Stimulated activated CD4-positive, alpha-beta T cell treated with anti-CD3 and anti-CD28 coated beads, Interleukin-4, amount 100 ng/mL, for 1 hour (primary cell): ENCODE measurements at regions not wholly inside any gene's neighbourhood (a gene's known extent, or its start where the extent isn't known, plus 50 kb on each side); places are given as distances from the start of the nearest gene placed in this dataset.
"Not testable (repeated sequence)": the region's sequence is repeated elsewhere in the genome, so short reads cannot be mapped to it uniquely, and the experiment has no call there.

Experiments used
- DNase-seq: peaks from one replicate; pipeline ENCODE4 v3.0.0-alpha.2; 2020

GRCh38 chr7:70846208-70846607 is 285.7 kb upstream of the GALNT17 start:
- no peak for DNase-seq

GRCh38 chr7:70849580-70850235 is 282.2 kb upstream of the GALNT17 start:
- no peak for DNase-seq

- DNase-seq, result no peak
Measured at GRCh38 chr7:70855373-70855772, 276.6 kb upstream of the GALNT17 start.

GRCh38 chr7:70856901-70857630 is 274.9 kb upstream of the GALNT17 start:
- peak; percentile 50 for DNase-seq

- DNase-seq, result no peak
Measured at GRCh38 chr7:70857793-70858545, 274.0 kb upstream of the GALNT17 start.

- no peak for DNase-seq
Measured at GRCh38 chr7:70867513-70867912, 264.4 kb upstream of the GALNT17 start.

GRCh38 chr7:70870349-70870748 is 261.6 kb upstream of the GALNT17 start:
- no peak for DNase-seq

GRCh38 chr7:70872188-70872587 is 259.8 kb upstream of the GALNT17 start:
- DNase-seq, result no peak

- no peak for DNase-seq
Measured at GRCh38 chr7:70881167-70881847, 250.6 kb upstream of the GALNT17 start.

- no peak for DNase-seq
Measured at GRCh38 chr7:70883750-70884439, 248.0 kb upstream of the GALNT17 start.

- DNase-seq, result no peak
Measured at GRCh38 chr7:70884440-70884764, 247.5 kb upstream of the GALNT17 start.

GRCh38 chr7:70884809-70885208 is 247.1 kb upstream of the GALNT17 start:
- no peak for DNase-seq

- DNase-seq, result no peak
Measured at GRCh38 chr7:70886547-70886946, 245.4 kb upstream of the GALNT17 start.

- DNase-seq, result no peak
Measured at GRCh38 chr7:70887186-70887585, 244.8 kb upstream of the GALNT17 start.

GRCh38 chr7:70890147-70890969 is 241.6 kb upstream of the GALNT17 start:
- DNase-seq, result no peak

GRCh38 chr7:70893422-70893821 is 238.5 kb upstream of the GALNT17 start:
- DNase-seq, result no peak

- no peak for DNase-seq
Measured at GRCh38 chr7:70893971-70894715, 237.8 kb upstream of the GALNT17 start.

GRCh38 chr7:70894799-70895198 is 237.1 kb upstream of the GALNT17 start:
- no peak for DNase-seq

GRCh38 chr7:70895337-70896200 is 236.4 kb upstream of the GALNT17 start:
- not testable (repeated sequence) for DNase-seq
